ENCODE measurements at regions not wholly inside any gene's neighbourhood (a gene's known extent, or its start where the extent isn't known, plus 50 kb on each side); places are given as distances from the start of the nearest gene placed in this dataset.

DNA sequence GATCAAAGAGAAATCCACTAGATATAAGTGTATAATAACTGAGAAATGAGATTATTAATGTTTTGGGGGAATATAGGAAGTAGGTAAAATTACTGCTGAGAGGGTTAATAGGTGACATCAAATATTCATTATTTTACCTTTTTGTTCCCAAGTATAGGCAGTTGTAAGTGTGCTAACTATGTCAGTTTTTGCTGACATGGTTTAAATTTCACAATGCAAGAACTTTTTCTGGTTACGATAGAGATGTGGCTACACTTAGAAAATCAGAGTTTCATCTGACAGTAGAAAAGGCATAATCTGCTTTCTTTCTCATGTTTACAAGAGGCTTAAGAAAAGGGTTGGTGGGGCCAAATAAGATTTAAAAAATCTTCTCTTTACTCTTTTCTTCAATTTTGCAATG, 235.0 kb upstream of the DPPA4 start:
- Histone ChIP-seq H3K4me3 (IDR thresholded peaks at IDR 0.05; ENCODE audit: insufficient read depth, low read depth, low read length) (no peak overlapping the region), H3K79me2 (ENCODE audit: insufficient read depth, low read depth) (no peaks in the 10 kb centered on the region), H3K4me2 (no peak overlapping the region)

GRCh38 chr3:109596991-109597390, 259.6 kb upstream of the DPPA4 start:
- no peak overlapping the region for H2AFZ ChIP-seq (ENCODE audit: low read depth)
- TF ChIP-seq CTCF (conservative IDR thresholded peaks at IDR 0.05; ENCODE audit: low read depth, low read length) = no peak

More for the DNA sequence above, 235.0 kb upstream of the DPPA4 start:
- Histone ChIP-seq H4K20me1 (ENCODE audit: insufficient read depth) (no peaks in the 10 kb centered on the region), H3K4me1 (ENCODE audit: low read depth, poor library complexity, severe bottlenecking) (no peaks in the 10 kb centered on the region), H3K9ac (no peak overlapping the region), H3K27ac (no peak overlapping the region), H2AFZ (ENCODE audit: low read depth) (no peak overlapping the region), H3K36me3 (ENCODE audit: insufficient read depth) (no peaks in the 10 kb centered on the region), H3K27me3 (ENCODE audit: insufficient read depth, low read depth) (no peaks in the 10 kb centered on the region)
- no peak for TF ChIP-seq CTCF (conservative IDR thresholded peaks at IDR 0.05; ENCODE audit: low read depth, low read length)

GRCh38 chr3:109597444-109597843, 260.1 kb upstream of the DPPA4 start:
- H3K9ac ChIP-seq = no peak overlapping the region
- no peaks in the 10 kb centered on the region for H3K4me1 ChIP-seq (ENCODE audit: low read depth, poor library complexity, severe bottlenecking)
- no peaks in the 10 kb centered on the region for H3K79me2 ChIP-seq (ENCODE audit: insufficient read depth, low read depth)
- no peaks in the 10 kb centered on the region for H3K27me3 ChIP-seq (ENCODE audit: insufficient read depth, low read depth)
- no peaks in the 10 kb centered on the region for H4K20me1 ChIP-seq (ENCODE audit: insufficient read depth)
- no peaks in the 10 kb centered on the region for H3K36me3 ChIP-seq (ENCODE audit: insufficient read depth)
- no peak for TF ChIP-seq CTCF (conservative IDR thresholded peaks at IDR 0.05; ENCODE audit: low read depth, low read length)
- H3K27ac ChIP-seq = no peak overlapping the region
- H3K4me2 ChIP-seq = no peak overlapping the region
- H3K4me3 ChIP-seq (IDR thresholded peaks at IDR 0.05; ENCODE audit: insufficient read depth, low read depth, low read length) = no peak overlapping the region
- no peak overlapping the region for H2AFZ ChIP-seq (ENCODE audit: low read depth)

More at GRCh38 chr3:109596991-109597390, 259.6 kb upstream of the DPPA4 start:
- no peak overlapping the region for H3K27ac ChIP-seq
- no peaks in the 10 kb centered on the region for H3K36me3 ChIP-seq (ENCODE audit: insufficient read depth)
- no peak overlapping the region for H3K4me3 ChIP-seq (IDR thresholded peaks at IDR 0.05; ENCODE audit: insufficient read depth, low read depth, low read length)
- H3K4me2 ChIP-seq = no peak overlapping the region
- no peaks in the 10 kb centered on the region for H3K79me2 ChIP-seq (ENCODE audit: insufficient read depth, low read depth)
- no peaks in the 10 kb centered on the region for H3K4me1 ChIP-seq (ENCODE audit: low read depth, poor library complexity, severe bottlenecking)
- H3K9ac ChIP-seq = no peak overlapping the region
- H3K27me3 ChIP-seq (ENCODE audit: insufficient read depth, low read depth) = no peaks in the 10 kb centered on the region
- no peaks in the 10 kb centered on the region for H4K20me1 ChIP-seq (ENCODE audit: insufficient read depth)

DNA sequence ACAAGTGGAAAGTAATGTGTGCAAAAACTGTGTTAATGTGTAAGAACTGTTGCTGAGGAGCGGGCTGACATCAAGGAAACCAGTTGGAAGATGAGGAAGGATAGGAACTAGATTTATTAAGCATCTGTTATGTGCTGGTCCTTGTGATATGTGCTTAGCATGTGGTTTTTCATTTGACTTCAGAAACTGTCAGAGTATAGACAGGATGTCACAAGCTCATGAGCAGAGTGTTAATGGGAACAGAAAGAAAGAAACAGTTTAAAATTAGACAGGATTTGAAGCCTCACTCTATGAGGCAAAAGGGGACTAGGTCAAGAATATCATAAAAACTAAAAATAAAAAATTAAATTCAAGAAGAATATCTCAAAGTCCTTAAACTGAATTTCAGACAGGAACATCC, 270.6 kb upstream of the DPPA4 start:
- H3K4me1 ChIP-seq (ENCODE audit: low read depth, poor library complexity, severe bottlenecking) = no peaks in the 10 kb centered on the region
- no peaks in the 10 kb centered on the region for H3K27me3 ChIP-seq (ENCODE audit: insufficient read depth, low read depth)
- no peak overlapping the region for H3K4me3 ChIP-seq (IDR thresholded peaks at IDR 0.05; ENCODE audit: insufficient read depth, low read depth, low read length)
- H4K20me1 ChIP-seq (ENCODE audit: insufficient read depth) = no peaks in the 10 kb centered on the region
- H3K27ac ChIP-seq = no peak overlapping the region
- no peak overlapping the region for H3K9ac ChIP-seq
- no peaks in the 10 kb centered on the region for H3K36me3 ChIP-seq (ENCODE audit: insufficient read depth)
- no peaks in the 10 kb centered on the region for H3K79me2 ChIP-seq (ENCODE audit: insufficient read depth, low read depth)
- H3K4me2 ChIP-seq = no peak overlapping the region
- no peak for TF ChIP-seq CTCF (conservative IDR thresholded peaks at IDR 0.05; ENCODE audit: low read depth, low read length)
- H2AFZ ChIP-seq (ENCODE audit: low read depth) = no peak overlapping the region
